ENCODE measurements at regions not wholly inside any gene's neighbourhood (a gene's known extent, or its start where the extent isn't known, plus 50 kb on each side); places are given as distances from the start of the nearest gene placed in this dataset.

DNA sequence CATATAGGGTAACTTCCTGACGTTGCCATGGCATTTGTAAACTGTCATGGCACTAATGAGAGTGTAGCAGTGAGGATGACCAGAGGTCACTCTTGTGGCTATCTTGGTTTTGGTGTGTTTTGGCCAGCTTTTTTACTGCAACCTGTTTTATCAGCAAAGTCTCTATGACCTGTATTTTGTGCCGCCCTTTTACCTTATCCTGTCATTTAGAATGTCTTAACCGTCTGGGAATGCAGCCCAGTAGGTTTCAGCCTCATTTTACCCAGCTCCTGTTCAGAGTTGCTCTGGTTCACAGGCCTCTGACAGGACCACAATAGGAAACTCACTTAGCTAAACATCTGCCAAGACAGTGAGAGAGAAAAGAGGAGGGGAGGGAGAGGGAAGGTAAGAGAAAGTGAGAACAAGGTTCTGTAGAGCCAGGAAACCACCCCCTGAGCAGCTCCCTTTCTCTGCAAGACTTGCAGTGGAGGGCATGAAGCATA is 64.8 kb upstream of the PLEKHG3 start:
- DNase-seq: no peak

DNA sequence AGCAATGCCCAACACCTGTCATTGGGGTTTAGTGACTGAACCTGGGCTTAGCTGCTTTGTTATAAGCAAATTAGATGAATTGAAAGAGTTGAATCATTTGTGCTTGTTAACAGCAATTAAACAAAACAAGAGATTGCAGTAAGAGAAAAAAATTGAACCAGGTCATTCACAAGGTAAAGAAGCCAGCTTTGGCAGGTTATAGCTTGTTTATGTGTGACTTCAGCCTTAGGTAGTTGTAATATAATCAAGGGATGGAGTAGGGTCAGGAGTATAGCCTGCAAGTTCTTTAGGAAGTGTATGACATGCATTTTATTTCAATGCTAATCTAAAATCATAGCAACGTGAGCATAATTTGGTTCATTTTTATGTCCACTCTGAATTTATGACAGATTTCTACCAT is 63.4 kb upstream of the PLEKHG3 start:
- no peak for DNase-seq

DNA sequence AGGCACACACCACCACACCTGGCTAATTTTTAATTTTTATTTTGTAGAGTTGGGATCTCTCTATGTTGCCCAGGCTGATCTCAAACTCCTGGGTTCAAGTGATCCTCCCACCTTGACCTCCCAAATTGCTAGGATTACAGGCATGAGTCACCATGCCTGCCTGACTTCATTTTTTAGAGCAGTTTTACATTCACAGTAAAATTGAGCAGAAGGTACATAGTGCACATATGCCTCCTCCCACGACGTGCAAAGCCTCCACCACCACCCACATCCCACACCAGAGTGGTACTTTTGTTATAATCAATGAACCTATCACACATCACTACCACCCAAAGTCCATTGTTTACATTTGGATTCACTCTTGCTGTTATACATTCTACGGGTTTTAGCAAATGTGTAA is 62.5 kb upstream of the PLEKHG3 start:
- DNase-seq: no peak

DNA sequence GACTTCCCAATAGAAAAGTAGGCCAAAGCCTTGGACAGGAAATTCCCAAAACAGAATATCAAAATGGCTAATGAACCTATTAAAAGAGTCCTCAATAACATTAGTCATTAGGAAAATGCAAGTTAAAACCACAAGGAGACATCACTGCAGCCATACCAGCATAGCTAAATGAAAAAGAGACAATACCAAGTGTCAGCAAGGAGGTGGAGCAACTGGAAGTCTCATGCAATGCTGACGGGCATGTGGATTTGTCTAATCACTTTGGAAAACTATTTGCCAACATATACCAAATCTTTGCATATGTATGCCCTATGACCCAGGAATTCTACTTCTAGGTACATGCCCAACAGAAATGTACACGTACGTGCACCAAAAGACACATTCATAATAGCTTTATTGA is 60.5 kb upstream of the PLEKHG3 start:
- no peak for DNase-seq

DNA sequence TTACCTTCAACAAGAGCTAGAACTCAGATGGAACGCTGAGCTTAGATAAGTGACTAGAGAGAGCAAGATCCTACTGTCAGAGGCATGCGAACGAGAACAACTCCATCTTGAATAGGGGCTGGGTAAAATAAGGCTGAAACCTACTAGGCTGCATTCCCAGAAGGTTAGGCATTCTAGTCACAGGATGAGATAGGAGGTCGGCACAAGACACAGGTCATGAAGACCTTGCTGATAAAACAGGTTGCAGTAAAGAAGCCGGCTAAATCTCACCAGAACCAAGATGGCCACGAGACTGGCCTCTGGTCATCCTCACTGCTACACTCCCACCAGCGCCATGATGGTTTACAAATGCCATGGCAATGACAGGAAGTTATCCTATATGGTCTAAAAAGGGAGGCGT is 59.6 kb upstream of the PLEKHG3 start:
- DNase-seq: no peak

DNA sequence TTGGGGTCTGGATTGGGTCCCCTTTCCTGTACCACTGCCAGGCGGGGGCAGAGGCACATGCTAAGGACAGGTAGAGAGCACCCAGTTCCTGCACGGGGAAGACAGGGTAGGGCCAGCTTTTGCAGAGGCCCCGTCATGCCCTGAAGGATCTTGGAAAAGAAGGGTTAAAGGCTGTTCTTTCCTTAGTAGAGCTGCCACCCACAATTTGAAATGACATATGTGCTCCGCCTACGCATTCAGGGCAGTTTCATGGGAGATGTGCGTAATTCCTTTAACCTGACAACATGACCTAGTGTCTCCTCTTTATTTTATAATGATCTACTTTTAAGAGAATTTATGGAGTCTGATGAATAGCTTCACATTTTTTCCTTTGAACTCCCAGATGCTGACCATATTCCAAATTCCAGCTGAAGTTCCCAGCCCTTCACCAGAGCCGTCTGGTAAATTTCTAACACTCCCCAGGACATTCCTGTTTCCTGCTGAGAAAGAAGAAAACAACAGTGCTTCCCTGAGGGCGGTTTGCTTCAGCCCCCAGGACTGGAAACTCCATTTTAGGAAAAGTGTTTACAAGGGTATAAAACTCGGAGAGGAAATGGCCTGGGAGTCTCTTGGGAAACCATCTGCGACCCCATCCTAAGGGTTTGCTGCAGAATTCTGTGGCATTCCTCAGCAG is 58.9 kb upstream of the PLEKHG3 start:
- DNase-seq: no peak

- no peak for DNase-seq
These were observed 58.1 kb upstream of the PLEKHG3 start for GRCh38 chr14:64646103-64646502.

GRCh38 chr14:64649383-64649998 is 54.7 kb upstream of the PLEKHG3 start:
- DNase-seq: no peak

GRCh38 chr14:64653900-64654245 is 50.4 kb upstream of the PLEKHG3 start:
- DNase-seq: no peak

DNA sequence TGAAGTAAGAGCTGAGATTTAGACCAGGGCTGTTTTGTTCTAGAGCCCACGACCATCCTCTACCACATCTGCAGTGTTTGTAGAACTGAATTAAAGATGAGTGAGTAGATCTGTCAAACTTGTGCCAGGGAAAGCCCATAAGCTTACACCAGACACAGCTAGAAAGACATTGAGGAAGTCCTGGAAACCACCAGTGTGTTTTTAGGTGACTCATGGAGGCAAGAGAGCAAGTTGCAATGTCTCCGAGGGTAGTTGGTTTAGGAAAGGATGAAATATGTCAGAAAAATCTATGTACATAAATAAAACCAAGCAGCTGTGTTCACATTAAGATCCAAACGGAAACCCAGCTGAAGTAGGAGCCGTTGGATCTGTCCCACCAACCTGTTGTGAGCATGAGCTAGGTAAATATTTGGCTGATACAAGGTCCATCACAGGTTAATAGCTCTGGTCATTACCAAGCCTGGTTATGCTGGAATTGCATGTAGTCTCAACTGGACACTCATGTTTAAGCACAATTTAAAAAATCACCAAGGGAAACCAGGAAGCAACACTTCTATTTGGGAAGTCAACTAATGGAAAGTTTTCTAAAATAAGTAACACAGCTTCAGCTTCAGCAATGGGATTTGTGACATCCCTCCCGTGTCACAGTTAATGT is 49.9 kb upstream of the PLEKHG3 start:
- DNase-seq: peak; percentile 63
